DMS153 treated with DMSO at 0.1 percent for 48 hours (cell line): ENCODE measurements at regions not wholly inside any gene's neighbourhood (a gene's known extent, or its start where the extent isn't known, plus 50 kb on each side); places are given as distances from the start of the nearest gene placed in this dataset.
"Not testable (repeated sequence)": the region's sequence is repeated elsewhere in the genome, so short reads cannot be mapped to it uniquely, and the experiment has no call there.

Source experiments
- DNase-seq: peaks from one replicate; lab custom pipeline; 2025; ENCODE audit not compliant: unreplicated experiment; lab: John Stamatoyannopoulos, UW

DNA sequence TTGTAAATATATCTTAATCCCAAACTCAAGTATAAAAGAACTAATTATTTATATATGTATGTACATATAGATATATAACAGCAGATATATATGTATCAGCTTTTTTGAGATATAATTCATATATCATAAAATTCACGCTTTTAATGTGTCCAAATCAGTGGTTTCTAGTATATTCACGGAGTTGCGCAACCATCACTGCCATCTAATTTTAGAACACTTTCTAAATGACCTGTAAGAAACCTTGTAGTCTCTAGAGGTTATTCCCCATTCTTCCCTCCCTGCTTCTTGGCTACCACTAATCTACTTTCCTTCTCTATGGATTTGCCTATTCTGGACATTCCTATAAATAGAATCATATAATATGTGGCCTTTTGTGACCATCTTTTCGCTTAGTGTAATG is 163.5 kb upstream of the TCF4 start:
- DNase-seq = no peak

- no peak for DNase-seq
These were observed 160.3 kb upstream of the TCF4 start for GRCh38 chr18:55748227-55748738.

DNA sequence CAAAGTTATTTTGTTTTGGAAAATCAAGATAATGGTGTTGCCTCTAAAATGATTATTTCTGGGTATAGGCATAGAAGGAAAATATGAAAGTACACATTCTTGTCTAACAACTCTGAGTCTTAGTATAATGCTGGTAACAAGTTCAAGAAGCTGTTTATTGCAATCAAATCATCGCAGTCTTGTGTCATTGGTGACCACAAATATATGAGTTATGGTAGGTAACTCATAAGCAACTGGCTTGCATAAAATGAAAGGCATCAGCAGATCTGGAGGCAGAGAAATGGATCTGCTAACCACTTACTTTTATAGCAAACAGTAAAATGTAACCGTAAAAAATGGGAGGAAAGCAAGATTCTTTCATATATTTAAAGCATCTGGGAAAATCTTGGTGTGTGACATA is 156.2 kb upstream of the TCF4 start:
- DNase-seq = no peak

GRCh38 chr18:55743736-55744135 is 155.7 kb upstream of the TCF4 start:
- no peak for DNase-seq

DNA sequence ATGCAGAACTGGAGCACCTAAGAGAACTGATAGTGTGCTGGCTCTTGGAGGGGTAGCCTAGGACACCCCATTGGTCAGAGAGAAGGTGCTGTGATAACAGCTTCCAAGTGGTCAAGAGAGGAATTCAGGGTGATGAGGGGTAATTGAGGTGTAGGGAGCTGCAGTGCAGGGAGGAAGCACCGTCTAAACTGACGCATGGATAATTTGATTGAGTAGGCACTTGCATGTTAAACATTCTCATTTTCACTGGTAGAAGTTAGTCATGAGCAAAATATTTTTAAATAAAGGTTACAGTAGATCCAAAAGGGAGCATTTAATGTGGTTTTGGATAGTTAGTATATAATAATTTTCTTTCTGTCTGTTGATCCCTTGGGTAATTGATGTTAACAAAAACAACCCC is 155.1 kb upstream of the TCF4 start:
- DNase-seq = no peak

DNA sequence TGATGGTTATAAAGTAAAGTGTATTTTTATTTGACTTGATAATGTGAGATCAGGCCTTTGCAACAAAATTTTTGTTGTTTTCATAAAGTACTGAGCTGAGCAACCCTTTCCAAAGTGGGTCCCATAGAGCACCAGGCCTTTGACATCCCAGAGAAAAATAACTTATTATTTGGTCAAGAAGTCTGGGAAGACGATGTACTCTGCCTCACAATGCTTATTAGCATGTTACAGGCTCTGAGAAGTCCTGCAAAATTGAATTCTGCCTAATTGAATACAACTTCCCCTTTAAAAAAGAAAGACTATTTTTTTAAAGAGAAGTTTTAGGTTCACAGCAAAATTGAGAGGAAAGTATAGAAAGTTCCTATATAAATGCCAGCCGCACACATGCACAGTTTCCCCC is 151.5 kb upstream of the TCF4 start:
- no peak for DNase-seq

GRCh38 chr18:55738483-55739114 is 150.6 kb upstream of the TCF4 start:
- DNase-seq = no peak

DNA sequence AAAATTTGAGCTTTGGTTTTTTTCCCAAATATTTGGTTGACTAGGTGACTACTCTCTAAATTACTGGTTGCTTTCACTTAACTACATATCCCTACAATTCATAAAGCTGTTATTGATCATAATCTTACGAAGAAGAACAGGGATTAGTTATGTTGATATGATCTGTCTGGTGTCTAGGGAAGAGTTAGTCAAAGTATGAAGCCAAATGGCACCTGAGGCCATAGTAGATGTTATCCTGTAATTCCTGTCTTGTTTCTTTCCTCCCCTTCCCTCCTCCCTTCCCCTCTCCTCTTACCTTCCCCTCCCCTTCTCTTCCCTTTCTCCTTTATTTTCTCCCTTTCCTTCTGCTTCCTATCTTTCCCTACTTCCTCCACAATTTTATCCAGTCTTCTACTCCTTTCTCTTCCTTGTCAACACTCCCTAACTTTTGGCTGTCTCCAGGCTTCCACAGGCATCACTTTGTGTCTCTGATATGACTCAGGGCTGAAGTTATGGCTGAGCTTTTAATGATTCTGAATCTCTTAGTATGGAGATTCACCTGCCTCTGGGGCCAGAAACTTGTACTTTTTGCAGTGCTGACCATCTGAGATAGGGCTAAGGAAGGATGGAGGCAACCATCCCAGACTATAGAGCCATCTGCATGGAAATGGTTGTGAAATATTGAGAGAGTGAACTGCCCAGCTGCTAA is 149.9 kb upstream of the TCF4 start:
- no peak for DNase-seq

DNA sequence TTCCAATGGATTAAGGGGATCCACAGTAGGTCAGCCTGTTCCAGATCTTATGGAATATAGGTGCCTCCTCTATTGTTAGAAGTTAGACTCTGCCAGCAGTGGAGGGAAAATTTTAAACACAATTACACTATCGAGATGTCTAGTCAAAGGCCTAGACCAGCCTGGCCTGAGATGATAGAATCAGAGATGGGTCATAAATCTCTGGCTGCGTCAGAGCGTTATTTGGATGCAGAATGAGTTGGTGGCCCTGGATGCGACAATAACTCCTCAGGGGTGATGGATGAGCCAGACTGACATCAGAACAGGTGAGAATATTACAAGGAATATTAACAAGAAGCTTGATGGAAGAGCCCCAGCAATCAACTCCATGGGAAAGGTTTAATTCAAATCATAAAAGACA is 149.3 kb upstream of the TCF4 start:
- no peak for DNase-seq

DNA sequence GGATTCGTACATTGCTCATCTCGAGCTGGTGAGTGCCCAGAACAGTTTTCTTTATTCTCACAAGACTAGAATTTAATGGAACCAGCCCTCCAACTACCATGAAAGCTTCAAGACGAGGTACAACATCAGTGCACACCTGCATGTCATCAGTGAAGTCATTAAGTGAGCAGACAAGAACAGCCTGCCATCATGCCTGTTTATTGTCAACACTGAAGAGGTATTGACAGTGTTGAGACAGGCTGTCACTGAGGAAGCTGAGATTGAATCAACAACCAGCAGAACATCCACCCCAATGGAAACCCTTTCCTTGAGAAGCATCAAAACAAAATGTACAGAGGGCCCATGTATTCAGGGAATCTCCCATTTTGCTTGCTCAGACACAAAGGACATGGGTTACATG is 148.0 kb upstream of the TCF4 start:
- no peak for DNase-seq

DNA sequence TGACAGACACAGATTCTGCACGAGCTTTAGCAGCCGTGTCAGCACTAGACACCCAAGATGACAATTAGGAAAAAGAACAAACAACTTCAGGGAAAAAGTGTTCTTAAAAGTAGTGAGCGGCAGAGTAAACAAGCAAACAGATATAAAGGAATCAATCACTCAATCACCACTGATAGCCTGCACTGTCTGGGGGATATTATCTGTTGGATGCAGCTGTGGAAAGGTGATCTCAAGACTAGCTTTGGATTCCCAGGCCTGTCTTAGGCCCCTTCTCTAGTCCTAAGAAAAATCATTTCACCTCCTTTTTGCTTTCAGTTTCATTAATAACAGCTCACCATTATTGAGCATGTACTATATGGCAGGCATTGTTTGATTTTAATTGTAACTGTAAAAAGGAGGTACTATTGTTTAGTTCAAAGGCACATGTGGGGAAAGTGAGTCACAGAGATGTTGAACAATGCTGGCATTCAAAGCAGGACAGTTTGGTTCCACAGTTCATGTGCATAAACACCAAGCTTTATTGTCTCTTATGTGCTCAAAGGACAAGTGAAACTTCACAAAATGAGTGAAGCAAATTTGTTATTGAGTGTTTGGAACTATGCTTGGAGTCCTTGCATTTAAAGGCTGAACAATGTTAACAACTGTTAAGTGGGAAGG is 147.3 kb upstream of the TCF4 start:
- no peak for DNase-seq

DNA sequence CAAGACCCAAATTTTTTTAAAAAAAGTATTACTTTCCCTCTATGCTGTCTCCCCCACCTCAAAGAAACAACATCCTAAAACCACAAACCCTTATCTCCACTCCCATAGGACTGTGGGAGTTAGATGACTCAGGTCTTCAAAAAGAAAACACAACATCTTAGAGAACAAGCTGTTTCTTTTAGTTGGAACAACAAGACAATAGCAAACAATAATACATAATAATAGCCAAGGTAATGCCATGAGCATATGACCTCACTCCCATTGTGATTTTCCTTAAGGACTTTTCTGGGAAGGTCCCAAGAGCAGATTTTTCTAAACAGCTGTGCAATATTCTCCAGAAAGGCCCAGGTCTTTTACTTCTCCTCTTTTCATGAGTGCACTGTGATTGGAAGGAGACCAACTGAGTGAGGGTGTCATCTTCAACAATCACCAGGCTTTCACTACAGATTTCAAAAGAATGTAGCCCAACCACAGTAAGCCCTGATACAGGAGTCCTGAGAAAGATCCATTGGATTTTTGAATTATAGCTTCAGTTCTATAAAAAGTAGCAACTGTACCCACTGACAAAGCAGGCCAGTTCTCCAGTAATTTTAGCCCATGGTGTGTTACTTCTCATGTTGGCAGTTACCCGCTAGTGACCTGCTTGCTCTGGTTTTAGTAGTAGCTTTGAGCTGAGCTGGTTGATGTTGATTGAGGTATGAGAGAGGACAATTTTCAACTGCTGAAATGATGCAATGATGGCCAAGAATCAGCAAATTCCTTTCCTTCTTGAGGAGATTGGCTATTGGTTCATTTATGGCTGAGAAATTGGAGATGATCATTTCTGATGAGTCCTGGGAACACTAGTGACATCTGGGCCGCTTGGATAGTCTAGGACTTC is 144.5 kb upstream of the TCF4 start:
- no peak for DNase-seq

GRCh38 chr18:55731594-55732042 is 143.6 kb upstream of the TCF4 start:
- DNase-seq = no peak

GRCh38 chr18:55721006-55721405 is 133.0 kb upstream of the TCF4 start:
- DNase-seq = not testable (repeated sequence)

- no peak for DNase-seq
These were observed 125.7 kb upstream of the TCF4 start for GRCh38 chr18:55713707-55714106.

DNA sequence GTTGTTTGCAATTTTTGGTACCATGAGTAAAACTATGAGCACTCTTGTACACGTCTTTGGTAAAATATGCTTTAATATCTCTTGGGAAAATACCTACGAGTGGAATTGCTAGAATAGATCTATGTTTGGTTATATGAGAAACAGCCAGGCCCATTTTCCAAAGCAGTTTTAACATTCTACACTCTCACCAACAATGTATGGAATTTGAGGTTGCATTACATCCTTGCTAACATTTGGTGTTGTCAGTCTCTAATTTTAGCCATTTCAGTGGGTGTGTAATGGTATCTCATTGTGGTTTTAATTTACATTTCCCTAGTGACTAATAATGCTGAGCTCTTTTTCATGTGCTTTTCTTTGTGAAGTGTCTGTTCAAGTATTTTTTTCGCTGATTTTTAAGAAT is 118.9 kb upstream of the TCF4 start:
- no peak for DNase-seq

DNA sequence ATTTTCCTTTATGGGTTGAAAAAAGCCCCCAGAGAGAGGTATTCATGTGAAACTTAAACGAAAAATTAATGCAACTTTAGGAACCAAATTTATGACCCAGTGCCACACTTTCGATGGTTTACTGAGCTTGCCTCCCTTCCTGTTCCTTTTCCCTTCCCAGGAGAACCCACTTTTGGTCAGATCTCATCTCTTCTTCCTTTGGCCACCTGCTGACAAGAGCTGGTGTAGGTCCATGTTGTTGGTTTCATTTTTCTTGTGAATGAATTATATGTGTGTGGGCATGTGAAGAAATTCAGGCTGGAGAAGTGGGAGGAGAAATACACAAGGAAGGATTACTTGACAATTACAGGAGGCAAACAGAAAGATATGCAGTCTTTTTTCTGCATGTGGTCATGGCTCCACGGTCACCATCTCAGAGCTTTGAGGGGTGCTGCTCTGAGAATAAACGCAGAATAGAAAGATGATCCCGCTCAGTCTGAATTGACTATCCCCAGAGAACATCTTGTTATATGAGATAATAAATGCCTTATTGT is 111.3 kb upstream of the TCF4 start:
- DNase-seq = no peak

DNA sequence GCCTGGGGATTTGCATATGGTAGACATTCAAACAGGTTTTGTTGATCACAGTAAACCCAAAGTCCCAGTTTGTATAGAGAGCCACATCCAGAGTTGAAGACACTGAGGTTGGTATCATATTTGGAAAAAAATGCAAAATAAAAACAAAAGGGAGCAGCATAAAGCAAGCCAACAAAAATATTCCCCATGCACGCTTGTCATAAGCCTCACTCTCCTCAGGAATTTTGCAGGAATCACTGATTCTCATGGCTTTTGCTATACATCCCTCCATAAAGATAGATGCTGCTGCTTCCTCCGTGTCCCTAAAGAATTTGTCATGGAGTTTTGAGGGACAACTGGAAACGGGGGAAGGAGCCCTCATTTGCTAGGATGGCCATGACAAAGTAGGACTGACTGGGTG is 108.8 kb upstream of the TCF4 start:
- DNase-seq = no peak

DNA sequence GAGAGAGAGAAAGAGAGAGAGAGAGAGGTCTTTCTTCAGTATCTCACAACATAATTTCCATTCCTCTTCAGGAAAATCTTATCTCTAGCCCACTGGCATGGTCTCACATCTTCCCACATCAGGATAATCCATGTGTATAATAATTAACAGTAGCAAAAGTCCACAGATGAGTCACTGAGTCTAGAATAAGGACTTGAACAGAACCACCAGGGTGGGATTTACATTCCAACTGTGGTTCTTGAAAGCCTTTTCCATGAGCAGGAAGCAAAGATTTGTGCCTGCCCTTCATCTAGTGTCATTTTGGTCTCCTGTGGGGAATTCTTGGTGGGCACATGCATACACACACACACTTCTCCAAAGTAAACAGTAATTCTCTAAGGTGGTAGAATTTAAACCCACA is 107.1 kb upstream of the TCF4 start:
- DNase-seq = no peak

DNA sequence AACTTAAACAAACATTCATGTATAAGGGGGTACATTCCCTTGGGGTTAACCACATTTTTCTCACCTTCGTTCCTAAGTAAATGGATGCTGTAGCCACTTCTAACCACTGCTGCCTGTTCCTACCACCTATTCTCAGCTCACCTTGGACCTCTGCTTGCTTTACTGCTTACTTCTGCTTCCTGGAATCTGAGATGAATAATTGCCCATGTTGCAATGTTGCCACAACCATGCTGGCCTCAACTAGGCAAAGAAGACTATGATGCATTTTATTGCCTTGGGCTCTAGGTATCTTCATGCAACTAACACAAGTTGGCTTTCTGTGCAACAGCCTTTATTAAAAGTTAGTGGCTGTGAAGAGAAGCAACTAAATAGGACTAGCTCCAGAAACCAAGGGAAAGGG is 106.3 kb upstream of the TCF4 start:
- DNase-seq = no peak

- DNase-seq = no peak
These were observed 100.0 kb upstream of the TCF4 start for GRCh38 chr18:55688030-55688429.
